ENCODE measurements at regions not wholly inside any gene's neighbourhood (a gene's known extent, or its start where the extent isn't known, plus 50 kb on each side); places are given as distances from the start of the nearest gene placed in this dataset.
"Not testable (repeated sequence)": the region's sequence is repeated elsewhere in the genome, so short reads cannot be mapped to it uniquely, and the experiment has no call there.

GRCh38 chr1:113307771-113308445 lies 82.4 kb upstream of the MAGI3 start:
- no peak for DNase-seq

- not testable (repeated sequence) for DNase-seq
Measured at GRCh38 chr1:113312651-113313050, 77.7 kb upstream of the MAGI3 start.

GRCh38 chr1:113314600-113314999 lies 75.7 kb upstream of the MAGI3 start:
- no peak for DNase-seq

GRCh38 chr1:113320272-113320671 lies 70.0 kb upstream of the MAGI3 start:
- DNase-seq: no peak

GRCh38 chr1:113320972-113321680 lies 69.2 kb upstream of the MAGI3 start:
- DNase-seq: no peak

- DNase-seq: no peak
Measured at GRCh38 chr1:113321771-113322387, 68.4 kb upstream of the MAGI3 start.

DNA sequence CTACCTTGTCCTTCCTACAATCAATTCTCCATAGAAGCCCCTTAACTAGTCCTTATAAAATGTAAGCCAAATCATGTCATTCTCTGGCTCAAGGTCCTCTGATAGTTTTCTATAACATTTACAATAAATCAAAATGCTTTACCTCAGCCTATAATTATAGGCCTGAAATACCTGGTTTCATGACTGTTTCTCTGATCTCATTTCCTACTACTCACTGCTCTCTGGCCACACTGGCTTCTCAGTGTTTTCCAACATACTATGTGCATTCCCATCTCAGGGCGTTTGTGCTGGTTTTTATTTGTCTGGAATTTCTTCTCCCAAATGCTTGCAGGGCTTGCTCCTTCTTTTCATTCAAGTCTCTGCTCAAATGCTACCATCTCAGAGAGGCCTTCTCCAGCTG lies 67.9 kb upstream of the MAGI3 start:
- DNase-seq: no peak

GRCh38 chr1:113325022-113325421 lies 65.3 kb upstream of the MAGI3 start:
- no peak for DNase-seq

- no peak for DNase-seq
Measured at GRCh38 chr1:113326976-113327375, 63.3 kb upstream of the MAGI3 start.

DNA sequence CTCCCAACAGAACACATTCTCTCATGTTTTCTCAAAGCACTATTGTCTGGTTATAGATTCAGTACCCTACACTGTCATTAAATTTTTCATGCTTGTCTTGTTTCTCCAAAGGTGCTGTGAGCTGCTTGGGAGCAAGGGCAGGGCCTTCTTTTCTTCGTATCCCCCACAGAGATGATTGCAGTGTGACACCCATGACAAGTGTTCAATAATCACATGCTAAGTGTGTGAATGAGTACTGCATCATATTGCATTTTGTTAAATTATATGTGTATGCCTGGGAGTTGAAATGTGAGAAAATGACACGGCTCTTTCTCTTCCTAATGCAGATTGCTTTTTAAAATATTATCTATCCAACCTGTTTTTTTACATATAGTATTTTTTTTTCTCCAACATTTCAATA lies 57.3 kb upstream of the MAGI3 start:
- DNase-seq: no peak

- DNase-seq: no peak
Measured at GRCh38 chr1:113340038-113340437, 50.3 kb upstream of the MAGI3 start.
